Tibial nerve (tissue), 4 donors: ENCODE measurements at regions not wholly inside any gene's neighbourhood (a gene's known extent, or its start where the extent isn't known, plus 50 kb on each side); places are given as distances from the start of the nearest gene placed in this dataset.
"Not testable (repeated sequence)": the region's sequence is repeated elsewhere in the genome, so short reads cannot be mapped to it uniquely, and the experiment has no call there.

Source experiments
- EP300 ChIP-seq, 2 donors: sonication (generic); formaldehyde crosslinking; IDR thresholded peaks; one replicate each; pipeline ENCODE4 v1.6.1; 2017; ENCODE audit warnings: antibody characterized with exemption in 2 of 2, mild to moderate bottlenecking in 1 of 2
- POLR2A ChIP-seq, 2 donors: fragments of 450-650 bp; IDR thresholded peaks; one replicate each; pipeline ENCODE4 v1.6.1; 2017; ENCODE audit warnings: antibody characterized with exemption in 2 of 2, mild to moderate bottlenecking in 2 of 2, moderate library complexity in 2 of 2
- TF ChIP-seq, protein P1 (sequence below), 5 experiments: fragments of 200-600 bp in 3 of 5; fragments of 450-650 bp in 2 of 5; sonication (generic) in 3 of 5; IDR thresholded peaks; one replicate each; pipeline ENCODE4 v1.5.1; 2016 to 2019; ENCODE audit warnings: antibody characterized with exemption in 5 of 5, mild to moderate bottlenecking in 3 of 5, moderate library complexity in 2 of 5

DNA sequence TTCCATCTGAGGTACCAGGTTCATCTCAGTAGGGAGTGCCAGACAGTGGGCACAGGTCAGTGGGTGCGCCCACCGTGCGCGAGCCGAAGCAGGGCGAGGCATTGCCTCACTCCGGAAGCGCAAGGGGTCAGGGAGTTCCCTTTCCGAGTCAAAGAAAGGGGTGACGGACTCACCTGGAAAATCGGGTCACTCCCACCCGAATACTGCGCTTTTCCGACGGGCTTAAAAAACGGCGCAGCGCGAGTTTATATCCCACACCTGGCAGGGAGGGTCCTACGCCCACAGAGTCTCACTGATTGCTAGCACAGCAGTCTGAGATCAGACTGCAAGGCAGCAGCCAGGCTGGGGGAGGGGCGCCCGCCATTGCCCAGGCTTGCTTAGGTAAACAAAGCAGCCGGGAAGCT is 101.5 kb upstream of the POMZP3 start:
- TF ChIP-seq, protein P1, sequence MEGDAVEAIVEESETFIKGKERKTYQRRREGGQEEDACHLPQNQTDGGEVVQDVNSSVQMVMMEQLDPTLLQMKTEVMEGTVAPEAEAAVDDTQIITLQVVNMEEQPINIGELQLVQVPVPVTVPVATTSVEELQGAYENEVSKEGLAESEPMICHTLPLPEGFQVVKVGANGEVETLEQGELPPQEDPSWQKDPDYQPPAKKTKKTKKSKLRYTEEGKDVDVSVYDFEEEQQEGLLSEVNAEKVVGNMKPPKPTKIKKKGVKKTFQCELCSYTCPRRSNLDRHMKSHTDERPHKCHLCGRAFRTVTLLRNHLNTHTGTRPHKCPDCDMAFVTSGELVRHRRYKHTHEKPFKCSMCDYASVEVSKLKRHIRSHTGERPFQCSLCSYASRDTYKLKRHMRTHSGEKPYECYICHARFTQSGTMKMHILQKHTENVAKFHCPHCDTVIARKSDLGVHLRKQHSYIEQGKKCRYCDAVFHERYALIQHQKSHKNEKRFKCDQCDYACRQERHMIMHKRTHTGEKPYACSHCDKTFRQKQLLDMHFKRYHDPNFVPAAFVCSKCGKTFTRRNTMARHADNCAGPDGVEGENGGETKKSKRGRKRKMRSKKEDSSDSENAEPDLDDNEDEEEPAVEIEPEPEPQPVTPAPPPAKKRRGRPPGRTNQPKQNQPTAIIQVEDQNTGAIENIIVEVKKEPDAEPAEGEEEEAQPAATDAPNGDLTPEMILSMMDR (IDR thresholded peaks at IDR 0.05): not testable (repeated sequence)
- TF ChIP-seq POLR2A, EP300 (IDR thresholded peaks at IDR 0.05): not testable (repeated sequence)
